C4-2B (cell line): ENCODE measurements at regions not wholly inside any gene's neighbourhood (a gene's known extent, or its start where the extent isn't known, plus 50 kb on each side); places are given as distances from the start of the nearest gene placed in this dataset.

Experiments used
- H3K27ac ChIP-seq: fragments of 450-650 bp; 2 replicates; pipeline ENCODE4 v1.5.1; 2017
- ZFX ChIP-seq: fragments of 450-650 bp; IDR thresholded peaks from 2 replicates; pipeline ENCODE4 v1.6.1; 2017
- TF ChIP-seq, protein P1 (sequence below): fragments of 450-650 bp; conservative IDR thresholded peaks from 2 replicates; pipeline ENCODE4 v1.5.1; 2017; ENCODE audit warnings: mild to moderate bottlenecking

DNA sequence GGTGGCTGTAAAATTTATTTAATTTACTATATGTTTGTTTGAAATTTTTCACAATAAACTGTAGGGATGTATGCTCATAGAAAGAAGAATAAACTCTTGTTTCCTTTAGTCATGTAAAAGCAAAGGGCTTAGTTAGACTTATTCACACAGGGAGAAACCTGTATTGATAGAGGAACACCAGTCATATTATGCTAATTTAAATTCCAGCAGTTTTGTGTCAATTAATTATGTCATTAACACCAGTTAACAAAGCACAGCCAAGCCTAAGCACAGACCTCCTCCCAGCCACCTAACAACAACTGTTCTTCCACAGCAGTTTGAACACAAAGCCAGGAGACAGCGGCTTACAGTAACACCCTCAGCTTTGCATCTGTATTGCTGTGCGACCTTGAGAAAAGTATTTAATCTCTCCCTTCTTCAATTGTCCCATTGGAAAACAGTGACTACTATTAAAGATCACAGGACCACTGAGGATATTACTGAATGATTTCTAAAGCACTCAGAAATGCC lies 260.8 kb upstream of the RRP15 start:
- H3K27ac ChIP-seq = no peak overlapping the region
- no peak for TF ChIP-seq ZFX
- TF ChIP-seq, protein P1, sequence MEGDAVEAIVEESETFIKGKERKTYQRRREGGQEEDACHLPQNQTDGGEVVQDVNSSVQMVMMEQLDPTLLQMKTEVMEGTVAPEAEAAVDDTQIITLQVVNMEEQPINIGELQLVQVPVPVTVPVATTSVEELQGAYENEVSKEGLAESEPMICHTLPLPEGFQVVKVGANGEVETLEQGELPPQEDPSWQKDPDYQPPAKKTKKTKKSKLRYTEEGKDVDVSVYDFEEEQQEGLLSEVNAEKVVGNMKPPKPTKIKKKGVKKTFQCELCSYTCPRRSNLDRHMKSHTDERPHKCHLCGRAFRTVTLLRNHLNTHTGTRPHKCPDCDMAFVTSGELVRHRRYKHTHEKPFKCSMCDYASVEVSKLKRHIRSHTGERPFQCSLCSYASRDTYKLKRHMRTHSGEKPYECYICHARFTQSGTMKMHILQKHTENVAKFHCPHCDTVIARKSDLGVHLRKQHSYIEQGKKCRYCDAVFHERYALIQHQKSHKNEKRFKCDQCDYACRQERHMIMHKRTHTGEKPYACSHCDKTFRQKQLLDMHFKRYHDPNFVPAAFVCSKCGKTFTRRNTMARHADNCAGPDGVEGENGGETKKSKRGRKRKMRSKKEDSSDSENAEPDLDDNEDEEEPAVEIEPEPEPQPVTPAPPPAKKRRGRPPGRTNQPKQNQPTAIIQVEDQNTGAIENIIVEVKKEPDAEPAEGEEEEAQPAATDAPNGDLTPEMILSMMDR = no peak

DNA sequence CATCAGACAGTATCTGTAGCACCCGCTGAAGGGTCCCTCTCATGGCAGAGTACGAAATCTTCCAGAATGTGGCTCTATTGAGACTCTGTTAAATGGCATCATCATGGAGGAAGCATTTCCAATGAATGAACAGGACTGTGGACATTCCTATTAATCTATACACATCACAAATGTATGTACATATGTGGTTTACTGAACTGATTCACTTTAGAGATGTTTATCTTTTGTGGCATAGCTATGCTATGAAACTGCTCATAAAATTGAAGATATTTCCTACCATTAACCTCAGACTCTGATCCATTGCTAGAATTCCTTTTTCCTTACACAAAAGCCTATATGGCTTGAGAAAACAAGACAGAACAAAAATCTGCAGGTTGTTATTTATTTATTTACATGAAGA lies 259.6 kb upstream of the RRP15 start:
- TF ChIP-seq, protein P1 = no peak
- TF ChIP-seq ZFX = no peak
- no peak overlapping the region for H3K27ac ChIP-seq

DNA sequence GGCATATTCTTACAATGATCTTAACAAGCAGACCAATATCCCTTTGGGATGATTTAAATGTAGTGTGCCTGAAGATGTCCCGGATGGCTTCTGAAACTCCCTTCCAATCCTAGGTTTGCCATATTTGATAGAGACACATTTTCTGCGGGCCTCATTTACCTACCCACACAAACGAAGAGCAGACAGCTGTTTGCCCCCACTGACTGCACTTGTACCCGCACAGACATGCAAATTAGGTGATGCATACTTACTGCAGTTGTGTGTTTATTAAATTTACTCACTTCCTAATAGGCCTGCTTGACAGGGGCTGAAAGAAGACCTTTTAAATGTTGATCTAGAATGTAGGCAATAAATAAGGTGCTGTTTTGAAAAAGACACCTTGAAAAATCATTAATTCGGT lies 257.9 kb upstream of the RRP15 start:
- no peak overlapping the region for H3K27ac ChIP-seq
- TF ChIP-seq, protein P1 = no peak
- TF ChIP-seq ZFX = no peak

DNA sequence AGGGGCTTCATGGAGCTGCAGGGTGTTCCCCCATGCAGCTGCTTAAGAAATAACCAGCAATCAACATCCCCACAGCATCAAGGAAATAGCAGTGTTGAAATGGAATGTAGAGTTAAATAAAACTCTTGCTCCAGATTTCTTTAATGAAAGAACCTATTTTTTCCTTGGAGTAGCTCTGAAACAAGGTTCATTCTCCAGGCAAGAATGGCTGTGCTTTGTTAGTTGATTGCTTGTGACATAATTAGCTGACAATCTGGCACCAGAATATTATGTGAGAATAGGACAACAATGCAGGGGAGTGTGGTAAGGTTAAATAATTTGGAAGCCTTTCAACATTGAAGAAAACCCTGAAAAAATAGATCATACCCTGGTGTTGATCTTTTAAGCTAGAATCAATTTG lies 254.2 kb upstream of the RRP15 start:
- no peak overlapping the region for H3K27ac ChIP-seq
- TF ChIP-seq, protein P1 = no peak
- no peak for TF ChIP-seq ZFX

DNA sequence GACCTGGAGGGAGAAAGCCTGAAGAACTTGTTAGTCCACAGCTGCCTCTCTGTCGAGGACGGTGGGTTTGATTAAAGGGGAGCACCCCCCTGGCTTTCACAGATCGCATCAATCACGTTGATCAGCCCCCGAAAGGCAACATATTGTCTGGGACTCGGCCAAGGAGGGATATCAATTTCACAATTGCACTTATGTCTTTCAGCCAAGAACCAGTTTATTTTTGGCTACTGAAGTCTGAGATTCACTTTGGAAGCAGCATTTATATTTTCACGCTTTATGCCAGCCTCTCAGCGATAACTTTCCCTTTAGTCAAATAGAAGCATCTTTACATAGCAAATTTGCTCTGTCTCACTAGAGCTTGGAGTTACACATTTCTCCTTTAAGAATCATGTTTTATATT lies 253.2 kb upstream of the RRP15 start:
- no peak for TF ChIP-seq ZFX
- TF ChIP-seq, protein P1 = no peak

DNA sequence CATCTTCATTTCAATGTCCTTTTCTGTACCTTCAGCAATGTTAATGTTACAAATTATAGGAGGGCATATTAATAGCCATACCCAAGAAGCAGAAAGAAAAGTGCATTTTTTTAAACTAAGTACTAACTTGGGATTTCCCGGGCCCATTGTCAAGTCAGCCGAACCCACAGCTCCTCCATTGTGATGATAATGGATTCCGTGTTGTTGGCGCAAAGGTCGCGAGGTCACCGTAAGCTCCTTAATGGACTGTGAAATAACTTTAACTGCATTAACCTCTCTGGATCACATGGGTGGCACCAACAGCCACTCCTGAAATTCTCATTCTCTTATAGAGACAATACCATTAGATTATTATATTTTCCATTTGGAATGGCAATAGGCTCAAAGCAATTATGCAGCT lies 250.6 kb upstream of the RRP15 start:
- no peak for TF ChIP-seq ZFX
- TF ChIP-seq, protein P1 = no peak
- H3K27ac ChIP-seq = no peak overlapping the region

More for the DNA sequence above, 253.2 kb upstream of the RRP15 start:
- H3K27ac ChIP-seq = no peak overlapping the region

DNA sequence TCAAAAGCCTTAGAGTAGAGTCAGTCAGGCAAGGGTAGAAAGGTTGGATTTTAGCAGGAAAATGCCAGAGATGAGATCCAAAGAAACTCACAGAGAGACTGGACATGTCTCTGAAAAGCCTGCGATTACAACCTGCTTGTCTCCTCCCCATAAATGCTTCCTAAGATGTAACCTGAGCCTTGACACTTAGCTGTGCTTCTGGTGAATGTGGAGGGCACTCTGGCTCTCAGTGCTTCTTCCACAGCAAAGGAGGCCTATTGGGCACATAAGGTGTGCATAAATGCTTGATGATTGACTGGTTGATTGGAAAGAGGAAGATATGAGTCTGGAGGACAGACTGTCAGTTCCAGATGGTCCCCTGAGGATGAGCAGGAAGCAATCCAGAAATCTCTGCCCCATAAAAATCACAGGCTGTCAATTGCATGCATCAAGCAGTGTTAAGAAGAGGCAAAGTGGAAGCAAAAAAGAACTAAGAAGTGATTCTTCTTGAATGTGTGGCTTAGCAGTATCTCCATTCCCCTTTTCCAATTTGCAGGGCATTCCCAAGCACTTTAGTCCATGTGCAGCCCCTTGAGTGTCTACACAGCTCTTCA lies 236.2 kb upstream of the RRP15 start:
- H3K27ac ChIP-seq = no peak overlapping the region
- TF ChIP-seq, protein P1 = no peak
- TF ChIP-seq ZFX = no peak
